ENCODE measurements at regions not wholly inside any gene's neighbourhood (a gene's known extent, or its start where the extent isn't known, plus 50 kb on each side); places are given as distances from the start of the nearest gene placed in this dataset.

GRCh38 chr2:3094999-3095958, 282.3 kb downstream of the EIPR1 start:
- TF ChIP-seq, protein P1, sequence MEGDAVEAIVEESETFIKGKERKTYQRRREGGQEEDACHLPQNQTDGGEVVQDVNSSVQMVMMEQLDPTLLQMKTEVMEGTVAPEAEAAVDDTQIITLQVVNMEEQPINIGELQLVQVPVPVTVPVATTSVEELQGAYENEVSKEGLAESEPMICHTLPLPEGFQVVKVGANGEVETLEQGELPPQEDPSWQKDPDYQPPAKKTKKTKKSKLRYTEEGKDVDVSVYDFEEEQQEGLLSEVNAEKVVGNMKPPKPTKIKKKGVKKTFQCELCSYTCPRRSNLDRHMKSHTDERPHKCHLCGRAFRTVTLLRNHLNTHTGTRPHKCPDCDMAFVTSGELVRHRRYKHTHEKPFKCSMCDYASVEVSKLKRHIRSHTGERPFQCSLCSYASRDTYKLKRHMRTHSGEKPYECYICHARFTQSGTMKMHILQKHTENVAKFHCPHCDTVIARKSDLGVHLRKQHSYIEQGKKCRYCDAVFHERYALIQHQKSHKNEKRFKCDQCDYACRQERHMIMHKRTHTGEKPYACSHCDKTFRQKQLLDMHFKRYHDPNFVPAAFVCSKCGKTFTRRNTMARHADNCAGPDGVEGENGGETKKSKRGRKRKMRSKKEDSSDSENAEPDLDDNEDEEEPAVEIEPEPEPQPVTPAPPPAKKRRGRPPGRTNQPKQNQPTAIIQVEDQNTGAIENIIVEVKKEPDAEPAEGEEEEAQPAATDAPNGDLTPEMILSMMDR (IDR thresholded peaks at IDR 0.05; ENCODE audit: insufficient read depth, low read length) = no peak
- no peak overlapping the region for H3K4me3 ChIP-seq (ENCODE audit: low read depth, low read length)
- DNase-seq (ENCODE audit: low read depth) = no peak

- TF ChIP-seq, protein P1 (IDR thresholded peaks at IDR 0.05; ENCODE audit: insufficient read depth, low read length) = no peak
- no peak for DNase-seq (ENCODE audit: low read depth)
- no peak overlapping the region for H3K4me3 ChIP-seq (ENCODE audit: low read depth, low read length)
Observed at GRCh38 chr2:3094318-3094717, 283.3 kb downstream of the EIPR1 start.

- no peak overlapping the region for H3K4me3 ChIP-seq (ENCODE audit: low read depth, low read length)
- TF ChIP-seq, protein P1 (IDR thresholded peaks at IDR 0.05; ENCODE audit: insufficient read depth, low read length) = no peak
- no peak for DNase-seq (ENCODE audit: low read depth)
Observed at GRCh38 chr2:3091696-3092095, 285.9 kb downstream of the EIPR1 start.

GRCh38 chr2:3082705-3083104, 294.9 kb downstream of the EIPR1 start:
- TF ChIP-seq, protein P1 (IDR thresholded peaks at IDR 0.05; ENCODE audit: insufficient read depth, low read length) = no peak
- H3K4me3 ChIP-seq (ENCODE audit: low read depth, low read length) = no peak overlapping the region
- no peak for DNase-seq (ENCODE audit: low read depth)

GRCh38 chr2:3079959-3080948, 297.4 kb downstream of the EIPR1 start:
- H3K4me3 ChIP-seq (ENCODE audit: low read depth, low read length) = no peak overlapping the region
- TF ChIP-seq, protein P1 (IDR thresholded peaks at IDR 0.05; ENCODE audit: insufficient read depth, low read length) = no peak
- no peak for DNase-seq (ENCODE audit: low read depth)

GRCh38 chr2:3079466-3079865, 298.2 kb downstream of the EIPR1 start:
- H3K4me3 ChIP-seq (ENCODE audit: low read depth, low read length) = no peak overlapping the region
- TF ChIP-seq, protein P1 (IDR thresholded peaks at IDR 0.05; ENCODE audit: insufficient read depth, low read length) = no peak
- DNase-seq (ENCODE audit: low read depth) = no peak

Data from fibroblast of the aortic adventitia (primary cell).